ENCODE measurements at regions not wholly inside any gene's neighbourhood (a gene's known extent, or its start where the extent isn't known, plus 50 kb on each side); places are given as distances from the start of the nearest gene placed in this dataset.

GRCh38 chr1:104624538-104624937 lies 874.8 kb downstream of the AMY1C start:
- no peak for TF ChIP-seq EZH2 (IDR thresholded peaks at IDR 0.05; ENCODE audit: borderline replicate concordance, low read depth, low read length, poor library complexity, severe bottlenecking)
- no peak for TF ChIP-seq CTCF (conservative IDR thresholded peaks at IDR 0.05; ENCODE audit: low read depth, low read length)

Measured in A673 (cell line).